GM21447 (cell line): ENCODE measurements at regions not wholly inside any gene's neighbourhood (a gene's known extent, or its start where the extent isn't known, plus 50 kb on each side); places are given as distances from the start of the nearest gene placed in this dataset.
"Not testable (repeated sequence)": the region's sequence is repeated elsewhere in the genome, so short reads cannot be mapped to it uniquely, and the experiment has no call there.

ENCODE experiments used
- ATAC-seq: cut with Tn5 transposase; IDR thresholded peaks from one replicate; pipeline ENCODE4 v1.9.1; 2021; ENCODE audit not compliant: unreplicated experiment

- ATAC-seq = not testable (repeated sequence)
Measured at GRCh38 chr14:106323970-106324369, 797.6 kb downstream of the TMEM121 start.

DNA sequence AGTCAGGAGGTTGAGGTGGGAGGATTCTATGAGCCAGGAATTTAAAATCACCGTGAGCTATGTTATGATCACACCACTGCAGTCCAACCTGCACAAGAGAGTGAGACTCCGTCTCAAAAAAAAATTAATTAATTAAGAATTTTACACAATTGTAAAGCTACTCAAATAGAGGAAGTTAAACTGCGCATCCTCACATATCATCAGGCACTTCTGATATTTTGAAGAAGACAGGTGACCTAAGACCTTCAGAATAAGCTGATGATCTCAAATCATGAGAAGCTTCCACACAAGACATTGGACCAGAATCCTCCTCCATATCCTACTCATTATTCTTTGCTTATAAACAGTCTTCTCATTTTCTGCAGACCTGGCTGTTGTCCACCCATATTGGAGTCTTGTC lies 800.9 kb downstream of the TMEM121 start:
- ATAC-seq = no peak

GRCh38 chr14:106327702-106328353 lies 801.4 kb downstream of the TMEM121 start:
- ATAC-seq = not testable (repeated sequence)

GRCh38 chr14:106329243-106329642 lies 802.9 kb downstream of the TMEM121 start:
- not testable (repeated sequence) for ATAC-seq

DNA sequence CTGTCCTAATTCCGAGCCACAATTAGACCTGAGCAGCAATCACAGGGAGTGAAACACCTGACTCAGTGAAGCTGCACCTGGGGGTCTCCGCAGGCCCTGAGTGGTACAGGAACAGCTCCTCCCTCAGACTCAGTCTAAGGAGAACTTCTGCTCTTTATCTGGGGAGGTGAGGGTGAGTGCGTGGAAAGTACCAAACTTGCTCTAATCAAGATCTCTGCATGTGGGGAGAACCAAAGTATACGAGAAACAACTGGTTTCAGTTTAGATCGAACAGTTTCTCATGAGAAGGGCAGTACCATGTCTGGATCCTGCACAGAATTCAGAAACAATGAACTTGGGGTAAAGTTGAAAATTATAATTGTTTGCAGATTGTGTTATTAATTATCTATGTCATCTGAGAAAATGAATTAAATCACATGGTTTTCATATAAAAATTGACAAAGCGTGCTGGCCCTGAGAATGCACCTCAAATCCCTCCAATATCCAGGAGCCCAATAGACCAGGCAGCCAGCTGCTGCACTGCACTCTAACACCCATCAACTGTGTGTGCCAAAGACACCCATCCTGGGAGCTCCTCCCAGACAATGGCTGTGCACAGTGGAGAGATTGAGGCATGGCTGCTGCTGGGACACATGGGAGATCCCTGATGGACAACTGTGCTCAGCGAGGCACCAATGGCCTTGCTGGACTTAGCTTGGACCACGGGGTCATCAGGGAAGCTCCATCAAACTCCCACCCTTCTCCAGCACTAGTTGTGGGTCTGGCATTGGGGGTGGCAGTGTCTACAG lies 803.8 kb downstream of the TMEM121 start:
- ATAC-seq = not testable (repeated sequence)

- ATAC-seq = not testable (repeated sequence)
Measured at GRCh38 chr14:106334428-106335109, 808.2 kb downstream of the TMEM121 start.

- not testable (repeated sequence) for ATAC-seq
Measured at GRCh38 chr14:106335110-106335429, 808.7 kb downstream of the TMEM121 start.

DNA sequence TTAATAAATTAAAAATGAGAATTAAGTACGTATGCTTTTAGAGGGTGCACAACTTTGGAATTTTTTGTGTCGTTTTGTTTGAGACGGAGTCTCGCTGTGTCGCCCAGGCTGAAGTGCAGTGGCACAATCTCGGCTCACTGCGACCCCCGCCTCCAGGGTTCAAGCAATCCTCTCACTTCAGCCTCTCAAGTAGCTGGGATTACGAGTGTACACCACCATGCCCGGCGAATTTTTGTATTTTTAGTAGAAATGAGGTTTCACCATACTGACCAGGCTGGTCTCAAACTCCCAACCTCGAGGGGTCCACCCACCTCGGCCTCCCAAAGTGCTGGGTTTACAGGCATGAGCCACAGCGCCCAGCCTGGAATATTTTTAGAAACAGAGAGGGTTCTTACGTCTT lies 812.4 kb downstream of the TMEM121 start:
- not testable (repeated sequence) for ATAC-seq

DNA sequence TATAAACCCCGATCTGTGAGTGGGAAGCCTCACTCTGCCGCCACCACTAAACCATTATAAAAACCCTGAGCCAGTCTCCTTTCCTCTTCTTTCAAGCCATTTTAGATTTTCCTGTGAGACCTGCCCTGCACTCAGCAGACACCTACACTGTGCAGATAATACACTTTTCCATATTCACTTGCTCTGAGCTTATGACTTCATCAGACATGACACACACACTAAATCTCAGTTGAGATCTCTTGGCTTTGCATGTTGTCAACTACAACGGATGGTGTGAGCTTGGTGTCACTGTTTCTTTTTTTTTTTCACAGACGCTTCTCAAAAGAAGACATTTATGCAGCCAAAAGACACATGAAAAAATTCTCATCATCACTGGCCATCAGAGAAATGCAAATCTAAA lies 814.3 kb downstream of the TMEM121 start:
- not testable (repeated sequence) for ATAC-seq

DNA sequence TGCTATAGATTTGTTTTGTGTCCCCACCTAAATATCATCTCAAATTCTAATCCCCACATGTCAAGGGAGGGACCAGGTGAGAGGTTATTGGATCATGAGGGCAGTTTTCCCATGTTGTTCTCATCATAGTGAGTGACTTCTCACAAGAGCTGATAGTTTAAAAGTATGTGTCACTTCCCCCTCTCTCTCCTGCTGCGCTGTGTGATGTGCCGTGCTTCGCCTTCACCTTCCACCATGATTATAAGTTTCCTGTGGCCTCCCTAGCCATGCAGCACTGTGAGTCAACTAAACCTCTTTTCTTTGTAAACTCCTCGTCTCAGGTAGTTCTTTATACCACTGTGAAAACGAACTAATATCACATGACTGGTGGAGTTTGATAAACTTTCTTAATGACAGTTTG lies 814.8 kb downstream of the TMEM121 start:
- ATAC-seq = not testable (repeated sequence)

GRCh38 chr14:106343626-106344025 lies 817.2 kb downstream of the TMEM121 start:
- no peak for ATAC-seq

- not testable (repeated sequence) for ATAC-seq
Measured at GRCh38 chr14:106344065-106344614, 817.8 kb downstream of the TMEM121 start.

- ATAC-seq = not testable (repeated sequence)
Measured at GRCh38 chr14:106344791-106345479, 818.6 kb downstream of the TMEM121 start.

GRCh38 chr14:106346084-106346483 lies 819.7 kb downstream of the TMEM121 start:
- no peak for ATAC-seq

GRCh38 chr14:106346534-106347290 lies 820.3 kb downstream of the TMEM121 start:
- no peak for ATAC-seq

DNA sequence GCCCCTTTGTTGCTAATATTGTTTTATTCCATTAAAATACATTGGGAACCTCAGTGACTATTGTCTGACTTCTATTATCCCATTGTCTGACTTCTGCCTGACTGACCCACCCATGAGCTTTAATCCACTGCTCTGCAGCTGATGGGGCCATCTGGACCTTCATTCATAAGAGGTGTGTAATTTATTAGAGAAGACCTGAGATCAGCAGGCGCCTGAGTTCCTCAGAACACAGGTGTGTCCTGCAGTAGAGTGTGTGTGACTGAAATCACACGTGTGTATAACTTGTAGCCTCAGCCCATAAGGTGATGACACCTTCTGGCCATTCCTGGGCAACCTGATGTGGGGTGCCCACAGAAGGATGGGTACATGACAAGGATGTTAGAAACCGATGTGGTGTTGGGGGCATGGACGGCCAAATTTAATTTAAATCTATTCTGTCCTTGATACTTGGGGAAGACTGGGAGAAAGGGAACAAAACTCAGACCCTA lies 821.0 kb downstream of the TMEM121 start:
- ATAC-seq = no peak

GRCh38 chr14:106347890-106348755 lies 821.7 kb downstream of the TMEM121 start:
- no peak for ATAC-seq

DNA sequence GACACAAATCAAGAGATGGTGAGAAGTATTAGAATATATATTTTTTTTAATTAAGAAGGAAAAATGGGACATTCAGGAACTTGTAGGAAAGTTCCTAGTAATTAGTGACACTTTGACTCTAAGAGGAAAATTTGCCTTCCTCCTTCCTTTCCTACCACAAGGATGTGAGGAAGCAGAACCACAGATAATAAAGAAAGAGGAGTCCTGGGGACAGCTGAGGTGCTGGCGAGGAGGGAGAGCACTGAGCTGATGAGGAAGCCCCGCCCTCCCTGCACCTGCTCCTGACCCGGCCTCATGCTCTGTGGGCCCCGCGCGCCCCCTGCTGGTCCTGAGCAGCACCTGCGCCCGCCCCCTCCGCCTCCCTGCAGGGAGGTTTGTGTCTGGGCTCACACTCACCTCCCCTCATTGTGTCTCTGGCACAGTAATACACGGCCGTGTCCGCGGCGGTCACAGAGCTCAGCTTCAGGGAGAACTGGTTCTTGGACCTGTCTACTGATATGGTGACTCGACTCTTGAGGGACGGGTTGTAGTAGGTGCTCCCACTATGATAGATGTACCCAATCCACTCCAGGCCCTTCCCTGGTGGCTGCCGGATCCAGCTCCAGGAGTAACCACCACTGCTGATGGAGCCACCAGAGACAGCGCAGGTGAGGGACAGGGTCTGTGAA lies 822.6 kb downstream of the TMEM121 start:
- ATAC-seq = not testable (repeated sequence)
